ENCODE measurements at regions not wholly inside any gene's neighbourhood (a gene's known extent, or its start where the extent isn't known, plus 50 kb on each side); places are given as distances from the start of the nearest gene placed in this dataset.

- Histone ChIP-seq H3K36me3 (ENCODE audit: control insufficient read depth in 4 of 4, insufficient read depth in 3 of 4, low read depth in 1 of 4, low read length in 3 of 4) (no peaks in the 10 kb centered on the region), H3K4me1 (ENCODE audit: control insufficient read depth in 4 of 4, insufficient read depth in 4 of 4, low read length in 3 of 4) (no peaks in the 10 kb centered on the region), H3K4me3 (ENCODE audit: low read depth in 1 of 3, low read length in 3 of 3) (no peak overlapping the region), H3K27ac (ENCODE audit: low read depth in 1 of 2, low read length in 2 of 2) (no peak overlapping the region), H3K9me3 (ENCODE audit: control insufficient read depth in 4 of 4, low read length in 3 of 4) (peaks cover 0 to 2% (median 0%) of the 10 kb centered on the region in 4 donors), H3K27me3 (ENCODE audit: control insufficient read depth in 4 of 4, insufficient read depth in 4 of 4, low read length in 3 of 4) (no peaks in the 10 kb centered on the region), H3K9ac (ENCODE audit: low read depth in 1 of 2, low read length in 2 of 2) (no peak overlapping the region)
- WGBS = 38% methylated on average over 1 of the region's 1 CpG
- no peak for DNase-seq (ENCODE audit: low spot score)
- TF ChIP-seq, protein P1, sequence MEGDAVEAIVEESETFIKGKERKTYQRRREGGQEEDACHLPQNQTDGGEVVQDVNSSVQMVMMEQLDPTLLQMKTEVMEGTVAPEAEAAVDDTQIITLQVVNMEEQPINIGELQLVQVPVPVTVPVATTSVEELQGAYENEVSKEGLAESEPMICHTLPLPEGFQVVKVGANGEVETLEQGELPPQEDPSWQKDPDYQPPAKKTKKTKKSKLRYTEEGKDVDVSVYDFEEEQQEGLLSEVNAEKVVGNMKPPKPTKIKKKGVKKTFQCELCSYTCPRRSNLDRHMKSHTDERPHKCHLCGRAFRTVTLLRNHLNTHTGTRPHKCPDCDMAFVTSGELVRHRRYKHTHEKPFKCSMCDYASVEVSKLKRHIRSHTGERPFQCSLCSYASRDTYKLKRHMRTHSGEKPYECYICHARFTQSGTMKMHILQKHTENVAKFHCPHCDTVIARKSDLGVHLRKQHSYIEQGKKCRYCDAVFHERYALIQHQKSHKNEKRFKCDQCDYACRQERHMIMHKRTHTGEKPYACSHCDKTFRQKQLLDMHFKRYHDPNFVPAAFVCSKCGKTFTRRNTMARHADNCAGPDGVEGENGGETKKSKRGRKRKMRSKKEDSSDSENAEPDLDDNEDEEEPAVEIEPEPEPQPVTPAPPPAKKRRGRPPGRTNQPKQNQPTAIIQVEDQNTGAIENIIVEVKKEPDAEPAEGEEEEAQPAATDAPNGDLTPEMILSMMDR (IDR thresholded peaks at IDR 0.05; ENCODE audit: low read depth, low read length, missing input control) = no peak
- TF ChIP-seq FOXA2 (IDR thresholded peaks at IDR 0.05) = no peak
- no peak for TF ChIP-seq JUND (IDR thresholded peaks at IDR 0.05)
- no peak for TF ChIP-seq RAD21 (IDR thresholded peaks at IDR 0.05)
- no peak for TF ChIP-seq ATF3 (IDR thresholded peaks at IDR 0.05)
- TF ChIP-seq SP1 (IDR thresholded peaks at IDR 0.05) = no peak
- TF ChIP-seq, protein P2, sequence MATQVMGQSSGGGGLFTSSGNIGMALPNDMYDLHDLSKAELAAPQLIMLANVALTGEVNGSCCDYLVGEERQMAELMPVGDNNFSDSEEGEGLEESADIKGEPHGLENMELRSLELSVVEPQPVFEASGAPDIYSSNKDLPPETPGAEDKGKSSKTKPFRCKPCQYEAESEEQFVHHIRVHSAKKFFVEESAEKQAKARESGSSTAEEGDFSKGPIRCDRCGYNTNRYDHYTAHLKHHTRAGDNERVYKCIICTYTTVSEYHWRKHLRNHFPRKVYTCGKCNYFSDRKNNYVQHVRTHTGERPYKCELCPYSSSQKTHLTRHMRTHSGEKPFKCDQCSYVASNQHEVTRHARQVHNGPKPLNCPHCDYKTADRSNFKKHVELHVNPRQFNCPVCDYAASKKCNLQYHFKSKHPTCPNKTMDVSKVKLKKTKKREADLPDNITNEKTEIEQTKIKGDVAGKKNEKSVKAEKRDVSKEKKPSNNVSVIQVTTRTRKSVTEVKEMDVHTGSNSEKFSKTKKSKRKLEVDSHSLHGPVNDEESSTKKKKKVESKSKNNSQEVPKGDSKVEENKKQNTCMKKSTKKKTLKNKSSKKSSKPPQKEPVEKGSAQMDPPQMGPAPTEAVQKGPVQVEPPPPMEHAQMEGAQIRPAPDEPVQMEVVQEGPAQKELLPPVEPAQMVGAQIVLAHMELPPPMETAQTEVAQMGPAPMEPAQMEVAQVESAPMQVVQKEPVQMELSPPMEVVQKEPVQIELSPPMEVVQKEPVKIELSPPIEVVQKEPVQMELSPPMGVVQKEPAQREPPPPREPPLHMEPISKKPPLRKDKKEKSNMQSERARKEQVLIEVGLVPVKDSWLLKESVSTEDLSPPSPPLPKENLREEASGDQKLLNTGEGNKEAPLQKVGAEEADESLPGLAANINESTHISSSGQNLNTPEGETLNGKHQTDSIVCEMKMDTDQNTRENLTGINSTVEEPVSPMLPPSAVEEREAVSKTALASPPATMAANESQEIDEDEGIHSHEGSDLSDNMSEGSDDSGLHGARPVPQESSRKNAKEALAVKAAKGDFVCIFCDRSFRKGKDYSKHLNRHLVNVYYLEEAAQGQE (IDR thresholded peaks at IDR 0.05) = no peak
- no peak for TF ChIP-seq FOXA1 (IDR thresholded peaks at IDR 0.05)
- TF ChIP-seq GABPA (IDR thresholded peaks at IDR 0.05 in 1 of 2, conservative IDR thresholded peaks at IDR 0.05 in 1 of 2) = no peak
- no peak for TF ChIP-seq NR2F2 (IDR thresholded peaks at IDR 0.05)
- no peak for TF ChIP-seq TAF1 (conservative IDR thresholded peaks at IDR 0.05)
- no peak for TF ChIP-seq EGR1 (IDR thresholded peaks at IDR 0.05; ENCODE audit: low read depth in 2 of 2)
- TF ChIP-seq, protein P3, sequence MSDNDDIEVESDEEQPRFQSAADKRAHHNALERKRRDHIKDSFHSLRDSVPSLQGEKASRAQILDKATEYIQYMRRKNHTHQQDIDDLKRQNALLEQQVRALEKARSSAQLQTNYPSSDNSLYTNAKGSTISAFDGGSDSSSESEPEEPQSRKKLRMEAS (IDR thresholded peaks at IDR 0.05) = no peak
- TF ChIP-seq ZBTB33 (IDR thresholded peaks at IDR 0.05) = no peak
Observed at GRCh38 chr13:19264711-19265110, 83.1 kb upstream of the TUBA3C start.

GRCh38 chr13:19252381-19252780 is 70.8 kb upstream of the TUBA3C start:
- no peak overlapping the region for H3K9ac ChIP-seq (ENCODE audit: low read depth in 1 of 2, low read length in 2 of 2)
- H3K27ac ChIP-seq (ENCODE audit: low read depth in 1 of 2, low read length in 2 of 2) = no peak overlapping the region
- no peaks in the 10 kb centered on the region for H3K27me3 ChIP-seq (ENCODE audit: control insufficient read depth in 4 of 4, insufficient read depth in 4 of 4, low read length in 3 of 4)
- WGBS = 63% methylated on average over 4 of the region's 4 CpGs
- no peak for DNase-seq (ENCODE audit: low spot score)
- H3K4me3 ChIP-seq (ENCODE audit: low read depth in 1 of 3, low read length in 3 of 3) = no peak overlapping the region
- no peak for TF ChIP-seq HNF4A (conservative IDR thresholded peaks at IDR 0.05)
- TF ChIP-seq HNF4G (IDR thresholded peaks at IDR 0.05) = no peak
- no peak for TF ChIP-seq SP1 (IDR thresholded peaks at IDR 0.05)
- TF ChIP-seq GABPA (IDR thresholded peaks at IDR 0.05 in 1 of 2, conservative IDR thresholded peaks at IDR 0.05 in 1 of 2) = no peak
- TF ChIP-seq FOXA1 (IDR thresholded peaks at IDR 0.05) = no peak
- TF ChIP-seq, protein P3 (IDR thresholded peaks at IDR 0.05) = no peak
- TF ChIP-seq RXRA (IDR thresholded peaks at IDR 0.05) = no peak
- no peak for TF ChIP-seq JUND (IDR thresholded peaks at IDR 0.05)
- TF ChIP-seq, protein P1 (IDR thresholded peaks at IDR 0.05; ENCODE audit: low read depth, low read length, missing input control) = no peak
- TF ChIP-seq FOXA2 (IDR thresholded peaks at IDR 0.05) = no peak
- TF ChIP-seq NR2F2 (IDR thresholded peaks at IDR 0.05) = no peak
- no peaks in the 10 kb centered on the region for H3K4me1 ChIP-seq (ENCODE audit: control insufficient read depth in 4 of 4, insufficient read depth in 4 of 4, low read length in 3 of 4)
- H3K36me3 ChIP-seq (ENCODE audit: control insufficient read depth in 4 of 4, insufficient read depth in 3 of 4, low read depth in 1 of 4, low read length in 3 of 4) = no peaks in the 10 kb centered on the region
- H3K9me3 ChIP-seq (ENCODE audit: control insufficient read depth in 4 of 4, low read length in 3 of 4) = peaks cover 0 to 8% (median 5%) of the 10 kb centered on the region in 4 donors

Data from liver (tissue), 8 donors.